Liver (tissue), 8 donors: ENCODE measurements at regions not wholly inside any gene's neighbourhood (a gene's known extent, or its start where the extent isn't known, plus 50 kb on each side); places are given as distances from the start of the nearest gene placed in this dataset.

ENCODE experiments used
- DNase-seq: peaks from one replicate; pipeline ENCODE4 v3.0.0-alpha.2; 2017; ENCODE audit warnings: low spot score
- H3K27ac ChIP-seq, 2 donors: one replicate each; pipeline ENCODE4 v1.7.0; 2013; ENCODE audit warnings: inconsistent platforms in 2 of 2, low read length in 2 of 2, control low read depth in 1 of 2, low read depth in 1 of 2, mild to moderate bottlenecking in 1 of 2
- H3K27me3 ChIP-seq, 4 donors: one replicate each; pipeline versions ENCODE4 v1.6.1 to v1.7.0; 2013; ENCODE audit warnings: low read length in 3 of 4, inconsistent platforms in 1 of 4, mild to moderate bottlenecking in 1 of 4, moderate library complexity in 1 of 4; ENCODE audit not compliant: control insufficient read depth in 4 of 4, insufficient read depth in 4 of 4
- H3K36me3 ChIP-seq, 4 donors: one replicate each; pipeline versions ENCODE4 v1.6.1 to v1.7.0; 2013; ENCODE audit warnings: low read length in 3 of 4, mild to moderate bottlenecking in 3 of 4, low read depth in 1 of 4, moderate library complexity in 1 of 4; ENCODE audit not compliant: control insufficient read depth in 4 of 4, insufficient read depth in 3 of 4
- H3K4me1 ChIP-seq, 4 donors: one replicate each; pipeline versions ENCODE4 v1.6.1 to v1.7.0; 2013; ENCODE audit warnings: low read length in 3 of 4, mild to moderate bottlenecking in 3 of 4, moderate library complexity in 1 of 4; ENCODE audit not compliant: control insufficient read depth in 4 of 4, insufficient read depth in 4 of 4
- H3K4me3 ChIP-seq, 3 donors: one replicate each; pipeline versions ENCODE4 v1.6.1 to v1.7.0; 2013; ENCODE audit warnings: low read length in 3 of 3, control low read depth in 1 of 3, low read depth in 1 of 3, mild to moderate bottlenecking in 1 of 3
- H3K9ac ChIP-seq, 2 donors: one replicate each; pipeline ENCODE4 v1.7.0; 2013; ENCODE audit warnings: low read length in 2 of 2, mild to moderate bottlenecking in 2 of 2, moderate library complexity in 2 of 2, control low read depth in 1 of 2, low read depth in 1 of 2
- H3K9me3 ChIP-seq, 4 donors: one replicate each; pipeline versions ENCODE4 v1.6.1 to v1.7.0; 2013; ENCODE audit warnings: low read length in 3 of 4; ENCODE audit not compliant: control insufficient read depth in 4 of 4
- EGR1 ChIP-seq, 2 donors: IDR thresholded peaks; 2 replicates each; pipeline ENCODE4 v1.6.1; 2016 to 2018; ENCODE audit warnings: antibody characterized with exemption in 2 of 2, low read depth in 2 of 2
- FOXA1 ChIP-seq: IDR thresholded peaks from 2 replicates; pipeline ENCODE4 v1.6.1; 2016; ENCODE audit warnings: antibody characterized with exemption
- FOXA2 ChIP-seq: IDR thresholded peaks from 2 replicates; pipeline ENCODE4 v1.6.1; 2016; ENCODE audit warnings: antibody characterized with exemption
- GABPA ChIP-seq, 2 donors: IDR thresholded peaks in 1 of 2; conservative IDR thresholded peaks in 1 of 2; 2 replicates each; pipeline ENCODE4 v1.6.1; 2016; ENCODE audit warnings: antibody characterized with exemption in 2 of 2, mild to moderate bottlenecking in 1 of 2, moderate library complexity in 1 of 2
- HNF4A ChIP-seq, 2 donors: conservative IDR thresholded peaks; 2 replicates each; pipeline ENCODE4 v1.6.1; 2016; ENCODE audit warnings: antibody characterized with exemption in 2 of 2, mild to moderate bottlenecking in 2 of 2
- HNF4G ChIP-seq: IDR thresholded peaks from 2 replicates; pipeline ENCODE4 v1.6.1; 2016; ENCODE audit warnings: antibody characterized with exemption
- JUND ChIP-seq, 2 donors: IDR thresholded peaks; 2 replicates each; pipeline ENCODE4 v1.6.1; 2016; ENCODE audit warnings: antibody characterized with exemption in 2 of 2
- NR2F2 ChIP-seq: IDR thresholded peaks from 2 replicates; pipeline ENCODE4 v1.6.1; 2016; ENCODE audit warnings: antibody characterized with exemption
- RAD21 ChIP-seq, 2 donors: IDR thresholded peaks; 2 replicates each; pipeline ENCODE4 v1.6.1; 2016; ENCODE audit warnings: antibody characterized with exemption in 2 of 2, mild to moderate bottlenecking in 2 of 2
- RXRA ChIP-seq, 2 donors: IDR thresholded peaks; 2 replicates each; pipeline ENCODE4 v1.6.1; 2017 to 2018; ENCODE audit warnings: antibody characterized with exemption in 2 of 2, mild to moderate bottlenecking in 1 of 2
- SP1 ChIP-seq: IDR thresholded peaks from 2 replicates; pipeline ENCODE4 v1.6.1; 2018; ENCODE audit warnings: antibody characterized with exemption, mild to moderate bottlenecking
- TAF1 ChIP-seq: conservative IDR thresholded peaks from 2 replicates; pipeline ENCODE4 v1.6.1; 2016; ENCODE audit warnings: antibody characterized with exemption, mild to moderate bottlenecking
- YY1 ChIP-seq: IDR thresholded peaks from 2 replicates; pipeline ENCODE4 v1.6.1; 2016; ENCODE audit warnings: antibody characterized with exemption, mild to moderate bottlenecking
- WGBS: extraction: QIAGEN DNeasy Blood & Tissue Kit; methylation state at CpG from one replicate; pipeline ENCODE4 v1.1.7; 2013; 5-methylcytosine and 5-hydroxymethylcytosine counted together
- TF ChIP-seq, protein P1 (sequence below): IDR thresholded peaks from 2 replicates; pipeline ENCODE4 v1.6.1; 2016; ENCODE audit warnings: antibody characterized with exemption
- TF ChIP-seq, protein P2 (sequence below): fragments of 150-350 bp; IDR thresholded peaks from 2 replicates; pipeline ENCODE4 v1.5.1; 2017; ENCODE audit warnings: improper control_type of control experiment, low read depth, low read length; ENCODE audit not compliant: missing input control
- TF ChIP-seq, protein P3 (sequence below): IDR thresholded peaks from 2 replicates; pipeline ENCODE4 v1.6.1; 2016; ENCODE audit warnings: antibody characterized with exemption
- TF ChIP-seq, protein P4 (sequence below): IDR thresholded peaks from 2 replicates; pipeline ENCODE4 v1.6.1; 2016; ENCODE audit warnings: antibody characterized with exemption, mild to moderate bottlenecking
- TF ChIP-seq, protein P5 (sequence below): IDR thresholded peaks from 2 replicates; pipeline ENCODE4 v1.6.1; 2016; ENCODE audit warnings: antibody characterized with exemption
- donor health status: healthy.
- donor health status: healthy.
- donor health status: healthy.
- donor health status: healthy.
- donor health status: healthy.

DNA sequence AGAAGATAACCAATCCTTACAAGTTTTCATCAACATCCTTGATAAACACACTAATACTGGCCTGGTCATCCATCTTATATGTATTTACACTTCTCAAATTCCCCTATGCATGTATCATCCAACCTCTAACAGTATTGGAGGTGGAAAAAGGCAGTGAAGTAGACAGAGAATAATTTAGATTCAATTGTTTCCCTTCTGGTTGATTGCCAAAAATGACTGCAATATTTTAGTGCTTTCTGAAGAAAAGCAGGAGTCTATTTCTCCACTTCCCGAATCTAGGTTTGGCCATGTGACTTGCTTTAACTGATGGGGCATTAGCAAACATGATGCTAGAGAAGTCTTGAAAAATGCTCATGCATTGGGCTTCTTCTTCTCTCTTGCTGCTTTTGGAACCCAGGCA, 78.3 kb upstream of the METAP2 start:
- Histone ChIP-seq H3K27ac (no peak overlapping the region), H3K4me3 (no peak overlapping the region), H3K4me1 (peaks cover 2 to 8% (median 3%) of the 10 kb centered on the region in 4 donors), H3K27me3 (no peaks in the 10 kb centered on the region), H3K9ac (no peak overlapping the region), H3K36me3 (no peaks in the 10 kb centered on the region), H3K9me3 (no peaks in the 10 kb centered on the region)
- 73% methylated on average over 1 of the region's 1 CpG for WGBS
- DNase-seq: no peak
- TF ChIP-seq, protein P1, sequence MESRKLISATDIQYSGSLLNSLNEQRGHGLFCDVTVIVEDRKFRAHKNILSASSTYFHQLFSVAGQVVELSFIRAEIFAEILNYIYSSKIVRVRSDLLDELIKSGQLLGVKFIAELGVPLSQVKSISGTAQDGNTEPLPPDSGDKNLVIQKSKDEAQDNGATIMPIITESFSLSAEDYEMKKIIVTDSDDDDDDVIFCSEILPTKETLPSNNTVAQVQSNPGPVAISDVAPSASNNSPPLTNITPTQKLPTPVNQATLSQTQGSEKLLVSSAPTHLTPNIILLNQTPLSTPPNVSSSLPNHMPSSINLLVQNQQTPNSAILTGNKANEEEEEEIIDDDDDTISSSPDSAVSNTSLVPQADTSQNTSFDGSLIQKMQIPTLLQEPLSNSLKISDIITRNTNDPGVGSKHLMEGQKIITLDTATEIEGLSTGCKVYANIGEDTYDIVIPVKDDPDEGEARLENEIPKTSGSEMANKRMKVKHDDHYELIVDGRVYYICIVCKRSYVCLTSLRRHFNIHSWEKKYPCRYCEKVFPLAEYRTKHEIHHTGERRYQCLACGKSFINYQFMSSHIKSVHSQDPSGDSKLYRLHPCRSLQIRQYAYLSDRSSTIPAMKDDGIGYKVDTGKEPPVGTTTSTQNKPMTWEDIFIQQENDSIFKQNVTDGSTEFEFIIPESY: no peak
- TF ChIP-seq NR2F2 (no peak), HNF4A (conservative IDR thresholded peaks at IDR 0.05) (no peak), SP1 (no peak), FOXA2 (no peak), FOXA1 (no peak), HNF4G (no peak), TAF1 (no peak), RXRA (IDR thresholded peaks at IDR 0.05) (no peak), GABPA (IDR thresholded peaks at IDR 0.05 in 1 of 2, conservative IDR thresholded peaks at IDR 0.05 in 1 of 2) (no peak), JUND (IDR thresholded peaks at IDR 0.05) (no peak), YY1 (no peak), RAD21 (IDR thresholded peaks at IDR 0.05) (no peak), EGR1 (IDR thresholded peaks at IDR 0.05; ENCODE audit: low read depth in 2 of 2) (no peak)
- TF ChIP-seq, protein P2, sequence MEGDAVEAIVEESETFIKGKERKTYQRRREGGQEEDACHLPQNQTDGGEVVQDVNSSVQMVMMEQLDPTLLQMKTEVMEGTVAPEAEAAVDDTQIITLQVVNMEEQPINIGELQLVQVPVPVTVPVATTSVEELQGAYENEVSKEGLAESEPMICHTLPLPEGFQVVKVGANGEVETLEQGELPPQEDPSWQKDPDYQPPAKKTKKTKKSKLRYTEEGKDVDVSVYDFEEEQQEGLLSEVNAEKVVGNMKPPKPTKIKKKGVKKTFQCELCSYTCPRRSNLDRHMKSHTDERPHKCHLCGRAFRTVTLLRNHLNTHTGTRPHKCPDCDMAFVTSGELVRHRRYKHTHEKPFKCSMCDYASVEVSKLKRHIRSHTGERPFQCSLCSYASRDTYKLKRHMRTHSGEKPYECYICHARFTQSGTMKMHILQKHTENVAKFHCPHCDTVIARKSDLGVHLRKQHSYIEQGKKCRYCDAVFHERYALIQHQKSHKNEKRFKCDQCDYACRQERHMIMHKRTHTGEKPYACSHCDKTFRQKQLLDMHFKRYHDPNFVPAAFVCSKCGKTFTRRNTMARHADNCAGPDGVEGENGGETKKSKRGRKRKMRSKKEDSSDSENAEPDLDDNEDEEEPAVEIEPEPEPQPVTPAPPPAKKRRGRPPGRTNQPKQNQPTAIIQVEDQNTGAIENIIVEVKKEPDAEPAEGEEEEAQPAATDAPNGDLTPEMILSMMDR: no peak
- TF ChIP-seq, protein P3, sequence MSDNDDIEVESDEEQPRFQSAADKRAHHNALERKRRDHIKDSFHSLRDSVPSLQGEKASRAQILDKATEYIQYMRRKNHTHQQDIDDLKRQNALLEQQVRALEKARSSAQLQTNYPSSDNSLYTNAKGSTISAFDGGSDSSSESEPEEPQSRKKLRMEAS: no peak
- TF ChIP-seq, protein P4, sequence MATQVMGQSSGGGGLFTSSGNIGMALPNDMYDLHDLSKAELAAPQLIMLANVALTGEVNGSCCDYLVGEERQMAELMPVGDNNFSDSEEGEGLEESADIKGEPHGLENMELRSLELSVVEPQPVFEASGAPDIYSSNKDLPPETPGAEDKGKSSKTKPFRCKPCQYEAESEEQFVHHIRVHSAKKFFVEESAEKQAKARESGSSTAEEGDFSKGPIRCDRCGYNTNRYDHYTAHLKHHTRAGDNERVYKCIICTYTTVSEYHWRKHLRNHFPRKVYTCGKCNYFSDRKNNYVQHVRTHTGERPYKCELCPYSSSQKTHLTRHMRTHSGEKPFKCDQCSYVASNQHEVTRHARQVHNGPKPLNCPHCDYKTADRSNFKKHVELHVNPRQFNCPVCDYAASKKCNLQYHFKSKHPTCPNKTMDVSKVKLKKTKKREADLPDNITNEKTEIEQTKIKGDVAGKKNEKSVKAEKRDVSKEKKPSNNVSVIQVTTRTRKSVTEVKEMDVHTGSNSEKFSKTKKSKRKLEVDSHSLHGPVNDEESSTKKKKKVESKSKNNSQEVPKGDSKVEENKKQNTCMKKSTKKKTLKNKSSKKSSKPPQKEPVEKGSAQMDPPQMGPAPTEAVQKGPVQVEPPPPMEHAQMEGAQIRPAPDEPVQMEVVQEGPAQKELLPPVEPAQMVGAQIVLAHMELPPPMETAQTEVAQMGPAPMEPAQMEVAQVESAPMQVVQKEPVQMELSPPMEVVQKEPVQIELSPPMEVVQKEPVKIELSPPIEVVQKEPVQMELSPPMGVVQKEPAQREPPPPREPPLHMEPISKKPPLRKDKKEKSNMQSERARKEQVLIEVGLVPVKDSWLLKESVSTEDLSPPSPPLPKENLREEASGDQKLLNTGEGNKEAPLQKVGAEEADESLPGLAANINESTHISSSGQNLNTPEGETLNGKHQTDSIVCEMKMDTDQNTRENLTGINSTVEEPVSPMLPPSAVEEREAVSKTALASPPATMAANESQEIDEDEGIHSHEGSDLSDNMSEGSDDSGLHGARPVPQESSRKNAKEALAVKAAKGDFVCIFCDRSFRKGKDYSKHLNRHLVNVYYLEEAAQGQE: no peak
- TF ChIP-seq, protein P5, sequence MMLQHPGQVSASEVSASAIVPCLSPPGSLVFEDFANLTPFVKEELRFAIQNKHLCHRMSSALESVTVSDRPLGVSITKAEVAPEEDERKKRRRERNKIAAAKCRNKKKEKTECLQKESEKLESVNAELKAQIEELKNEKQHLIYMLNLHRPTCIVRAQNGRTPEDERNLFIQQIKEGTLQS: no peak
